K562 (cell line): ENCODE measurements at regions not wholly inside any gene's neighbourhood (a gene's known extent, or its start where the extent isn't known, plus 50 kb on each side); places are given as distances from the start of the nearest gene placed in this dataset.

ENCODE experiments used
- CBX2 ChIP-seq: fragments of 200-600 bp; sonication (generic); IDR thresholded peaks from one replicate; pipeline ENCODE4 v1.6.1; 2012; ENCODE audit warnings: mild to moderate bottlenecking, low read length, inconsistent platforms; ENCODE audit not compliant: insufficient read depth, poor library complexity, severe bottlenecking
- DPF2 ChIP-seq: fragments of 450-650 bp; IDR thresholded peaks from 2 replicates; pipeline ENCODE4 v1.6.1; 2016
- FOXA1 ChIP-seq: fragments of 450-650 bp; IDR thresholded peaks from 2 replicates; pipeline ENCODE4 v1.6.1; 2016; ENCODE audit warnings: mild to moderate bottlenecking, borderline replicate concordance
- GABPB2 ChIP-seq: fragments of 250-450 bp; sonication (Bioruptor Pico); conservative IDR thresholded peaks from 2 replicates; pipeline ENCODE4 v1.5.1; 2021; ENCODE audit warnings: mild to moderate bottlenecking
- HNRNPL ChIP-seq: fragments of 200-400 bp; formaldehyde crosslinking; IDR thresholded peaks from 2 replicates; pipeline ENCODE4 v1.6.1; 2017; ENCODE audit warnings: low read depth, mild to moderate bottlenecking, low read length
- MED1 ChIP-seq: sonication (generic); formaldehyde crosslinking; IDR thresholded peaks from 2 replicates; pipeline ENCODE4 v1.8.1; 2023; ENCODE audit warnings: missing genetic modification reagents, borderline replicate concordance
- MEF2A ChIP-seq: IDR thresholded peaks from 2 replicates; pipeline ENCODE4 v1.6.1; 2011; ENCODE audit warnings: low read depth, mild to moderate bottlenecking, low read length, moderate library complexity; ENCODE audit not compliant: control insufficient read depth
- POLR2G ChIP-seq: fragments of 200-400 bp; formaldehyde crosslinking; IDR thresholded peaks from 2 replicates; pipeline ENCODE4 v1.6.1; 2017; ENCODE audit warnings: low read depth, mild to moderate bottlenecking, antibody characterized with exemption, low read length, moderate library complexity
- SUPT5H ChIP-seq: fragments of 450-650 bp; IDR thresholded peaks from 2 replicates; pipeline ENCODE4 v1.6.1; 2016
- TBP ChIP-seq: optimal IDR thresholded peaks from 2 replicates; pipeline ENCODE3; 2011; ENCODE audit warnings: low read depth, low read length, improper control_type of control experiment
- ZNF41 ChIP-seq: fragments of 250-450 bp; sonication (Bioruptor Pico); conservative IDR thresholded peaks from 2 replicates; pipeline ENCODE4 v1.4.0; 2020; ENCODE audit warnings: mild to moderate bottlenecking
- TF ChIP-seq, protein P1 (sequence below): fragments of 250-450 bp; sonication (Bioruptor Pico); IDR thresholded peaks from 2 replicates; pipeline ENCODE4 v1.5.0; 2021
- TF ChIP-seq, protein P2 (sequence below): sonication (generic); formaldehyde crosslinking; IDR thresholded peaks from 2 replicates; pipeline ENCODE4 v1.8.0; 2022; ENCODE audit warnings: missing genetic modification reagents, mild to moderate bottlenecking, borderline replicate concordance
- TF ChIP-seq, protein P3 (sequence below): fragments of 250-450 bp; sonication (Bioruptor Pico); IDR thresholded peaks from 2 replicates; pipeline ENCODE4 v1.8.0; 2021; ENCODE audit warnings: moderate library complexity, mild to moderate bottlenecking, inconsistent platforms
- TF ChIP-seq, protein P4 (sequence below): fragments of 200-800 bp; sonication (Bioruptor generic); IDR thresholded peaks from 2 replicates; pipeline ENCODE4 v1.6.1; 2017; ENCODE audit warnings: missing genetic modification characterization, missing compliant biosample characterization
- TF ChIP-seq, protein P5 (sequence below): sonication (generic); formaldehyde crosslinking; IDR thresholded peaks from 2 replicates; pipeline ENCODE4 v1.8.0; 2022; ENCODE audit warnings: missing genetic modification reagents, mild to moderate bottlenecking, borderline replicate concordance
- TF ChIP-seq, protein P6 (sequence below), 3 experiments: fragments of 200-800 bp in 1 of 3; sonication (Bioruptor generic) in 1 of 3; sonication (generic) in 1 of 3; formaldehyde crosslinking in 1 of 3; IDR thresholded peaks; 2 replicates each; pipeline versions ENCODE4 v1.6.1 to v1.8.0; 2016 to 2022; ENCODE audit warnings: mild to moderate bottlenecking in 2 of 3, missing compliant biosample characterization in 2 of 3, missing genetic modification characterization in 2 of 3, missing genetic modification reagents in 1 of 3

DNA sequence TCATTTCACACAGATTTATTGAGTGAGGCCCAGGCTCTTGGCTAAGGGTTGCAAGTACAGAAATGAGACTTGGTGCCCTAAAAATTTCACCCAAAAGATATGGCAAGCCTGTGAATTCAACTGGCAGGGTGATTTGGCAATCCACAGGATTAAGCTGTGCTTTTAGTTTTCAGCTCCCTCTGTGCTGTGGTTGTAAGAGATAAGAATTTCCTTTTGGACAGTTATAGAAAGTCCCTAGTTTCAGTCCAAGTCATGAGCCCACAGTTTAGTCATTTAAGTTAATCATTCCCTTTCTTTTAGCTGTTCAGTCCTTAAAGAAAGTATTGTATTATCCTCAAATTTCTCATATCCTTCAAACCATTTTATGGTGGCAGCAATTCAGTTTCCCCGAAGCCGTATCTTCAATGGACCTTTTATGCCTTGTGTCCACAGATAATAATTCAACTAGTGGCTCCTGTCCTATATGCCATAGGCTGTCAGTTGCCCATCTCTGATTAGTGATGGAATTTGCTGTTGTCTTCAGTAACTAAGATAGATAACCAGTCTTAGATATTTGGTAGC is 73.4 kb upstream of the NAMPT start (continued):
- TF ChIP-seq, protein P1, sequence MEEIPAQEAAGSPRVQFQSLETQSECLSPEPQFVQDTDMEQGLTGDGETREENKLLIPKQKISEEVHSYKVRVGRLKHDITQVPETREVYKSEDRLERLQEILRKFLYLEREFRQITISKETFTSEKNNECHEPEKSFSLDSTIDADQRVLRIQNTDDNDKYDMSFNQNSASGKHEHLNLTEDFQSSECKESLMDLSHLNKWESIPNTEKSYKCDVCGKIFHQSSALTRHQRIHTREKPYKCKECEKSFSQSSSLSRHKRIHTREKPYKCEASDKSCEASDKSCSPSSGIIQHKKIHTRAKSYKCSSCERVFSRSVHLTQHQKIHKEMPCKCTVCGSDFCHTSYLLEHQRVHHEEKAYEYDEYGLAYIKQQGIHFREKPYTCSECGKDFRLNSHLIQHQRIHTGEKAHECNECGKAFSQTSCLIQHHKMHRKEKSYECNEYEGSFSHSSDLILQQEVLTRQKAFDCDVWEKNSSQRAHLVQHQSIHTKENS (CRISPR knock-in tag) = no peak
- TF ChIP-seq FOXA1 = no peak
- TF ChIP-seq, protein P2, sequence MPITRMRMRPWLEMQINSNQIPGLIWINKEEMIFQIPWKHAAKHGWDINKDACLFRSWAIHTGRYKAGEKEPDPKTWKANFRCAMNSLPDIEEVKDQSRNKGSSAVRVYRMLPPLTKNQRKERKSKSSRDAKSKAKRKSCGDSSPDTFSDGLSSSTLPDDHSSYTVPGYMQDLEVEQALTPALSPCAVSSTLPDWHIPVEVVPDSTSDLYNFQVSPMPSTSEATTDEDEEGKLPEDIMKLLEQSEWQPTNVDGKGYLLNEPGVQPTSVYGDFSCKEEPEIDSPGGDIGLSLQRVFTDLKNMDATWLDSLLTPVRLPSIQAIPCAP (CRISPR knock-in tag) = no peak
- TF ChIP-seq, protein P3, sequence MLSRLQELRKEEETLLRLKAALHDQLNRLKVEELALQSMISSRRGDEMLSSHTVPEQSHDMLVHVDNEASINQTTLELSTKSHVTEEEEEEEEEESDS (CRISPR knock-in tag) = no peak
- TF ChIP-seq HNRNPL = no peak
- TF ChIP-seq MEF2A = no peak
- TF ChIP-seq, protein P4, sequence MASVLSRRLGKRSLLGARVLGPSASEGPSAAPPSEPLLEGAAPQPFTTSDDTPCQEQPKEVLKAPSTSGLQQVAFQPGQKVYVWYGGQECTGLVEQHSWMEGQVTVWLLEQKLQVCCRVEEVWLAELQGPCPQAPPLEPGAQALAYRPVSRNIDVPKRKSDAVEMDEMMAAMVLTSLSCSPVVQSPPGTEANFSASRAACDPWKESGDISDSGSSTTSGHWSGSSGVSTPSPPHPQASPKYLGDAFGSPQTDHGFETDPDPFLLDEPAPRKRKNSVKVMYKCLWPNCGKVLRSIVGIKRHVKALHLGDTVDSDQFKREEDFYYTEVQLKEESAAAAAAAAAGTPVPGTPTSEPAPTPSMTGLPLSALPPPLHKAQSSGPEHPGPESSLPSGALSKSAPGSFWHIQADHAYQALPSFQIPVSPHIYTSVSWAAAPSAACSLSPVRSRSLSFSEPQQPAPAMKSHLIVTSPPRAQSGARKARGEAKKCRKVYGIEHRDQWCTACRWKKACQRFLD = no peak
- TF ChIP-seq POLR2G = no peak
- no peak for TF ChIP-seq MED1 (CRISPR knock-in tag)
- no peak for TF ChIP-seq CBX2
- TF ChIP-seq DPF2 = peak; percentile 89
- no peak for TF ChIP-seq ZNF41 (CRISPR knock-in tag)
- TF ChIP-seq, protein P5, sequence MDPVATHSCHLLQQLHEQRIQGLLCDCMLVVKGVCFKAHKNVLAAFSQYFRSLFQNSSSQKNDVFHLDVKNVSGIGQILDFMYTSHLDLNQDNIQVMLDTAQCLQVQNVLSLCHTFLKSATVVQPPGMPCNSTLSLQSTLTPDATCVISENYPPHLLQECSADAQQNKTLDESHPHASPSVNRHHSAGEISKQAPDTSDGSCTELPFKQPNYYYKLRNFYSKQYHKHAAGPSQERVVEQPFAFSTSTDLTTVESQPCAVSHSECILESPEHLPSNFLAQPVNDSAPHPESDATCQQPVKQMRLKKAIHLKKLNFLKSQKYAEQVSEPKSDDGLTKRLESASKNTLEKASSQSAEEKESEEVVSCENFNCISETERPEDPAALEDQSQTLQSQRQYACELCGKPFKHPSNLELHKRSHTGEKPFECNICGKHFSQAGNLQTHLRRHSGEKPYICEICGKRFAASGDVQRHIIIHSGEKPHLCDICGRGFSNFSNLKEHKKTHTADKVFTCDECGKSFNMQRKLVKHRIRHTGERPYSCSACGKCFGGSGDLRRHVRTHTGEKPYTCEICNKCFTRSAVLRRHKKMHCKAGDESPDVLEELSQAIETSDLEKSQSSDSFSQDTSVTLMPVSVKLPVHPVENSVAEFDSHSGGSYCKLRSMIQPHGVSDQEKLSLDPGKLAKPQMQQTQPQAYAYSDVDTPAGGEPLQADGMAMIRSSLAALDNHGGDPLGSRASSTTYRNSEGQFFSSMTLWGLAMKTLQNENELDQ (CRISPR knock-in tag) = no peak
- TF ChIP-seq GABPB2 = no peak
- TF ChIP-seq TBP = no peak
- no peak for TF ChIP-seq SUPT5H
- TF ChIP-seq, protein P6, sequence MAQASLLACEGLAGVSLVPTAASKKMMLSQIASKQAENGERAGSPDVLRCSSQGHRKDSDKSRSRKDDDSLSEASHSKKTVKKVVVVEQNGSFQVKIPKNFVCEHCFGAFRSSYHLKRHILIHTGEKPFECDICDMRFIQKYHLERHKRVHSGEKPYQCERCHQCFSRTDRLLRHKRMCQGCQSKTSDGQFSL (CRISPR knock-in tag; IDR thresholded peaks at IDR 0.05) = no peak
- TF ChIP-seq, protein P6 (tag; IDR thresholded peaks at IDR 0.05) = no peak
